Loucy (cell line): ENCODE measurements at regions not wholly inside any gene's neighbourhood (a gene's known extent, or its start where the extent isn't known, plus 50 kb on each side); places are given as distances from the start of the nearest gene placed in this dataset.

Experiments
- EZH2phosphoT487 ChIP-seq: fragments of 200-600 bp; IDR thresholded peaks from 2 replicates; pipeline ENCODE4 v1.6.1; 2018; ENCODE audit warnings: antibody characterized with exemption, mild to moderate bottlenecking, moderate library complexity, borderline replicate concordance
- TF ChIP-seq, protein P1 (sequence below): fragments of 200-600 bp; sonication (generic); conservative IDR thresholded peaks from 2 replicates; pipeline ENCODE4 v1.5.1; 2014; ENCODE audit warnings: mild to moderate bottlenecking, antibody characterized with exemption, low read length

DNA sequence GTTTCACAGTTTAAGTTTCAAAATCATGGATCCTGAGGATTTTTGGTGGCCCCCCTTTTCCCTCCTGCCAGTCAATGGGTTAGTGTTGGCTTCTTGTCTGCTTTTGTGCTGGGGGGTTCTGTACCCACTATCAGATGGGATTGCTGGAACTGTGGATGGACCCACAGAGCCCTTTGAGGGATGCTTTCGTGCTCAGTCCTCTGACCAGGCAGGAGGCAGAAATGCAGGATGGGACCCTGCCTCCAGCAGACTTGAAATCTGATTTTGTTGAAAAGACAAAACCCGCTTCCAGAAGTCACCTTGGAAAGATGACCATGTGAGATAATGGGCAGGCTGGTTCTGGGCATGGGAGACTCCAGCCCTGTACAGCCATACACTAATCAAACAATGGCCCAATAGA lies 408.9 kb downstream of the ZNF536 start:
- TF ChIP-seq, protein P1, sequence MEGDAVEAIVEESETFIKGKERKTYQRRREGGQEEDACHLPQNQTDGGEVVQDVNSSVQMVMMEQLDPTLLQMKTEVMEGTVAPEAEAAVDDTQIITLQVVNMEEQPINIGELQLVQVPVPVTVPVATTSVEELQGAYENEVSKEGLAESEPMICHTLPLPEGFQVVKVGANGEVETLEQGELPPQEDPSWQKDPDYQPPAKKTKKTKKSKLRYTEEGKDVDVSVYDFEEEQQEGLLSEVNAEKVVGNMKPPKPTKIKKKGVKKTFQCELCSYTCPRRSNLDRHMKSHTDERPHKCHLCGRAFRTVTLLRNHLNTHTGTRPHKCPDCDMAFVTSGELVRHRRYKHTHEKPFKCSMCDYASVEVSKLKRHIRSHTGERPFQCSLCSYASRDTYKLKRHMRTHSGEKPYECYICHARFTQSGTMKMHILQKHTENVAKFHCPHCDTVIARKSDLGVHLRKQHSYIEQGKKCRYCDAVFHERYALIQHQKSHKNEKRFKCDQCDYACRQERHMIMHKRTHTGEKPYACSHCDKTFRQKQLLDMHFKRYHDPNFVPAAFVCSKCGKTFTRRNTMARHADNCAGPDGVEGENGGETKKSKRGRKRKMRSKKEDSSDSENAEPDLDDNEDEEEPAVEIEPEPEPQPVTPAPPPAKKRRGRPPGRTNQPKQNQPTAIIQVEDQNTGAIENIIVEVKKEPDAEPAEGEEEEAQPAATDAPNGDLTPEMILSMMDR, result no peak
- no peak for TF ChIP-seq EZH2phosphoT487
